H1 (cell line): ENCODE measurements at regions not wholly inside any gene's neighbourhood (a gene's known extent, or its start where the extent isn't known, plus 50 kb on each side); places are given as distances from the start of the nearest gene placed in this dataset.
A peak's percentile ranks its signal among the peaks of the same experiment; 100 is the strongest.

Experiments used
- CTCF ChIA-PET: fragments of 300-600 bp; sonication (Branson Sonifier 250); formaldehyde crosslinking; loops from one replicate; lab custom pipeline; 2021; ENCODE audit not compliant: partially characterized antibody; lab: Charles Lee
- POLR2A ChIA-PET: fragments of 300-600 bp; sonication (Branson Sonifier 250); formaldehyde crosslinking; loops from one replicate; lab custom pipeline; 2021; ENCODE audit warnings: inconsistent platforms; ENCODE audit not compliant: partially characterized antibody; lab: Charles Lee
- DNase-seq, 2 experiments: peaks; one replicate each; pipeline versions ENCODE4 v3.0.0 to v3.0.0-alpha.2; 2010 to 2022; ENCODE audit warnings: low spot score in 2 of 2, low read depth in 1 of 2, mixed read lengths in 1 of 2
- FAIRE-seq: peaks from 2 replicates; lab custom pipeline; 2011; peaks lifted over from hg19 to GRCh38; lab: Jason Lieb, UNC
- H2AFZ ChIP-seq: 2 replicates; pipeline ENCODE4 v1.8.1; 2012; ENCODE audit warnings: low read length, inconsistent platforms
- H2AK5ac ChIP-seq: 2 replicates; pipeline ENCODE4 v1.6.1; 2013; ENCODE audit warnings: low read depth, low read length
- H2BK120ac ChIP-seq: replicated peaks from 2 replicates; pipeline ENCODE3; 2013; ENCODE audit warnings: low read depth, low read length, inconsistent platforms
- H2BK12ac ChIP-seq: 2 replicates; pipeline ENCODE4 v1.6.1; 2013; ENCODE audit warnings: low read depth, low read length
- H2BK15ac ChIP-seq: 2 replicates; pipeline ENCODE4 v1.6.1; 2013; ENCODE audit warnings: low read length
- H2BK20ac ChIP-seq: 2 replicates; pipeline ENCODE4 v1.6.1; 2013; ENCODE audit warnings: low read length
- H2BK5ac ChIP-seq: 2 replicates; pipeline ENCODE4 v1.6.1; 2013; ENCODE audit warnings: low read depth, low read length
- H3K14ac ChIP-seq: 2 replicates; pipeline ENCODE4 v1.6.1; 2013; ENCODE audit warnings: inconsistent platforms; ENCODE audit not compliant: insufficient read length
- H3K18ac ChIP-seq: 2 replicates; pipeline ENCODE4 v1.6.1; 2013; ENCODE audit warnings: low read length; ENCODE audit errors: extremely low read depth
- H3K23ac ChIP-seq: 2 replicates; pipeline ENCODE4 v1.6.1; 2013; ENCODE audit warnings: inconsistent platforms; ENCODE audit not compliant: insufficient read length
- H3K23me2 ChIP-seq: 2 replicates; pipeline ENCODE4 v1.6.1; 2013; ENCODE audit warnings: low read depth, low read length
- H3K27ac ChIP-seq: 2 replicates; pipeline ENCODE4 v1.6.1; 2011; ENCODE audit warnings: low read depth, low read length, inconsistent platforms
- H3K27me3 ChIP-seq, 4 experiments: replicated peaks in 1 of 4; 1 replicate in 1 of 4; 2 replicates in 3 of 4; pipeline versions ENCODE4 v1.6.1 to v1.8.1; 2011 to 2013; ENCODE audit warnings: low read length in 3 of 4, mild to moderate bottlenecking in 3 of 4, inconsistent platforms in 2 of 4, mixed read lengths in 2 of 4, moderate library complexity in 1 of 4; ENCODE audit not compliant: control insufficient read depth in 3 of 4, insufficient read depth in 3 of 4; ENCODE audit errors: extremely low read depth in 1 of 4
- H3K36me3 ChIP-seq, 4 experiments: 2 replicates each; pipeline versions ENCODE4 v1.6.1 to v1.8.1; 2011 to 2013; ENCODE audit warnings: mild to moderate bottlenecking in 4 of 4, low read length in 3 of 4, moderate library complexity in 2 of 4, control low read depth in 1 of 4, inconsistent platforms in 1 of 4; ENCODE audit not compliant: insufficient read depth in 4 of 4, control insufficient read depth in 2 of 4
- H3K4ac ChIP-seq: replicated peaks from 2 replicates; pipeline ENCODE3; 2013; ENCODE audit warnings: low read length, low read depth, mixed read lengths, inconsistent platforms; ENCODE audit not compliant: insufficient read length
- H3K4me1 ChIP-seq, 4 experiments: replicated peaks in 1 of 4; 1 replicate in 1 of 4; 2 replicates in 3 of 4; pipeline versions ENCODE4 v1.6.1 to v1.8.1; 2011 to 2013; ENCODE audit warnings: low read length in 3 of 4, inconsistent platforms in 2 of 4, mixed read lengths in 1 of 4; ENCODE audit not compliant: insufficient read depth in 4 of 4, control insufficient read depth in 3 of 4
- H3K4me2 ChIP-seq, 2 experiments: 2 replicates each; pipeline versions ENCODE4 v1.6.1 to v1.8.1; 2011 to 2013; ENCODE audit warnings: low read depth in 2 of 2, low read length in 2 of 2, control low read depth in 1 of 2, inconsistent platforms in 1 of 2, mild to moderate bottlenecking in 1 of 2; ENCODE audit not compliant: insufficient read depth in 1 of 2
- H3K4me3 ChIP-seq, 4 experiments: fragments of 200-600, 300-600 bp in 1 of 4; sonication (generic), shearing (Covaris generic), sonication (Bioruptor Twin) in 1 of 4; 2 replicates each; pipeline versions ENCODE4 v1.5.1 to v1.8.1; 2011 to 2016; ENCODE audit warnings: low read length in 4 of 4, low read depth in 3 of 4, control low read depth in 2 of 4, inconsistent platforms in 2 of 4, mild to moderate bottlenecking in 2 of 4, mixed read lengths in 1 of 4, moderate library complexity in 1 of 4; ENCODE audit not compliant: insufficient read depth in 2 of 4; ENCODE audit errors: extremely low read depth in 1 of 4
- H3K56ac ChIP-seq: replicated peaks from 2 replicates; pipeline ENCODE3; 2013; ENCODE audit warnings: low read depth, mild to moderate bottlenecking, mixed read lengths, low read length, inconsistent platforms; ENCODE audit not compliant: insufficient read length
- H3K79me1 ChIP-seq: 2 replicates; pipeline ENCODE4 v1.6.1; 2013; ENCODE audit warnings: low read depth, low read length, control low read depth
- H3K79me2 ChIP-seq, 2 experiments: 2 replicates each; pipeline versions ENCODE4 v1.6.1 to v1.8.1; 2012 to 2013; ENCODE audit warnings: low read length in 2 of 2, mild to moderate bottlenecking in 2 of 2, inconsistent platforms in 1 of 2; ENCODE audit not compliant: insufficient read depth in 2 of 2, control insufficient read depth in 1 of 2
- H3K9ac ChIP-seq, 4 experiments: replicated peaks in 1 of 4; 1 replicate in 1 of 4; 2 replicates in 3 of 4; pipeline versions ENCODE4 v1.6.1 to v1.8.1; 2011 to 2013; ENCODE audit warnings: low read depth in 3 of 4, low read length in 3 of 4, control low read depth in 2 of 4, mild to moderate bottlenecking in 2 of 4, moderate library complexity in 2 of 4, inconsistent platforms in 1 of 4; ENCODE audit errors: extremely low read depth in 1 of 4
- H3K9me3 ChIP-seq, 2 experiments: 2 replicates each; pipeline versions ENCODE4 v1.6.1 to v1.8.1; 2012 to 2013; ENCODE audit warnings: mild to moderate bottlenecking in 2 of 2, moderate library complexity in 2 of 2, control low read depth in 1 of 2, inconsistent platforms in 1 of 2, low read depth in 1 of 2, low read length in 1 of 2, mixed read lengths in 1 of 2; ENCODE audit not compliant: insufficient read depth in 2 of 2
- H4K20me1 ChIP-seq, 2 experiments: replicated peaks in 1 of 2; 2 replicates each; pipeline versions ENCODE3 to v1.8.1; 2011 to 2013; ENCODE audit warnings: inconsistent platforms in 2 of 2, low read length in 2 of 2, mild to moderate bottlenecking in 1 of 2; ENCODE audit not compliant: insufficient read depth in 2 of 2, control insufficient read depth in 1 of 2
- H4K5ac ChIP-seq: 2 replicates; pipeline ENCODE4 v1.6.1; 2013; ENCODE audit warnings: low read length, low read depth, mixed read lengths, inconsistent platforms; ENCODE audit not compliant: insufficient read length
- H4K8ac ChIP-seq: 2 replicates; pipeline ENCODE4 v1.8.0; 2013; ENCODE audit warnings: mild to moderate bottlenecking, moderate library complexity, low read length, inconsistent platforms; ENCODE audit not compliant: insufficient read depth; ENCODE audit errors: extremely low read depth
- H4K91ac ChIP-seq: replicated peaks from 2 replicates; pipeline ENCODE3; 2013; ENCODE audit warnings: low read length, mixed read lengths, inconsistent platforms; ENCODE audit not compliant: insufficient read length
- ATF2 ChIP-seq: IDR thresholded peaks from 2 replicates; pipeline ENCODE4 v1.6.1; 2012; ENCODE audit warnings: low read length, inconsistent platforms
- BACH1 ChIP-seq: IDR thresholded peaks from 2 replicates; pipeline ENCODE4 v1.6.1; 2012; ENCODE audit warnings: low read length, improper control_type of control experiment
- EGR1 ChIP-seq: IDR thresholded peaks from 2 replicates; pipeline ENCODE4 v1.6.1; 2011; ENCODE audit warnings: low read depth, low read length, borderline replicate concordance
- NANOG ChIP-seq: IDR thresholded peaks from 2 replicates; pipeline ENCODE4 v1.6.1; 2011; ENCODE audit warnings: low read length, low read depth, mild to moderate bottlenecking, inconsistent platforms; ENCODE audit not compliant: insufficient read depth, poor library complexity, severe bottlenecking
- NRF1 ChIP-seq: IDR thresholded peaks from 2 replicates; pipeline ENCODE4 v1.6.1; 2011; ENCODE audit warnings: mild to moderate bottlenecking, low read depth, low read length, improper control_type of control experiment
- POU5F1 ChIP-seq: IDR thresholded peaks from 2 replicates; pipeline ENCODE4 v1.6.1; 2011; ENCODE audit warnings: low read depth, mild to moderate bottlenecking, low read length, moderate library complexity
- RXRA ChIP-seq: IDR thresholded peaks from 2 replicates; pipeline ENCODE4 v1.6.1; 2011; ENCODE audit warnings: low read depth, mild to moderate bottlenecking, low read length, moderate library complexity; ENCODE audit not compliant: insufficient read depth
- SP1 ChIP-seq: IDR thresholded peaks from 2 replicates; pipeline ENCODE4 v1.6.1; 2011; ENCODE audit warnings: low read depth, low read length
- SP2 ChIP-seq: IDR thresholded peaks from 2 replicates; pipeline ENCODE4 v1.6.1; 2012; ENCODE audit warnings: mild to moderate bottlenecking, low read length, inconsistent platforms
- SP4 ChIP-seq: IDR thresholded peaks from 2 replicates; pipeline ENCODE4 v1.6.1; 2012; ENCODE audit warnings: low read length, inconsistent platforms
- WGBS, 2 experiments: shearing (Covaris generic) in 1 of 2; methylation state at CpG; one replicate each; pipeline versions ENCODE4 v1.1.6 to v1.1.7; 2013 to 2015; ENCODE audit warnings: low lambda C conversion rate in 2 of 2, mixed read lengths in 2 of 2, inconsistent platforms in 1 of 2, low coverage in 1 of 2, missing lambda C conversion rate in 1 of 2; ENCODE audit not compliant: insufficient replicate concordance in 2 of 2, insufficient coverage in 1 of 2, insufficient read length in 1 of 2; ENCODE audit errors: extremely low coverage in 1 of 2, missing lambda C conversion rate in 1 of 2; 5-methylcytosine and 5-hydroxymethylcytosine counted together
- TF ChIP-seq, protein P1 (sequence below), 3 experiments: IDR thresholded peaks; 1 replicate in 2 of 3; 2 replicates in 1 of 3; pipeline versions ENCODE4 v1.5.1 to v1.6.1; 2011; ENCODE audit warnings: low read length in 3 of 3, mild to moderate bottlenecking in 3 of 3, inconsistent platforms in 2 of 3, low read depth in 1 of 3, moderate library complexity in 1 of 3; ENCODE audit not compliant: insufficient read depth in 1 of 3; ENCODE audit errors: control extremely low read depth in 1 of 3

- no peak overlapping the region for H3K4me2 ChIP-seq
- 87% methylated on average over 6 of the region's 6 CpGs; no CpG with 5 or more reads in 1 of the 2 experiments for WGBS, 2 experiments
- H3K79me2 ChIP-seq: no peaks in the 10 kb centered on the region
- H3K9me3 ChIP-seq: peaks cover 0 to 4% of the 10 kb centered on the region in 2 experiments; a peak in 1 of 4 replicates
- H3K4me3 ChIP-seq: no peak overlapping the region
- no peak overlapping the region for H3K56ac ChIP-seq
- no peaks in the 10 kb centered on the region for H3K36me3 ChIP-seq
- H4K91ac ChIP-seq: no peak overlapping the region
- ChIA-PET CTCF (interaction anchor here (1.0 to 2.7 kb wide), 3 partner anchors 135 to 683 kb away, joined by 3 to 7 read pairs (median 4); no protein-coding TSS in a partner anchor), POLR2A (no interaction called here)
- no peak overlapping the region for H2BK120ac ChIP-seq
- DNase-seq (no peak), FAIRE-seq (no peak)
- no peak overlapping the region for H4K8ac ChIP-seq
- no peak overlapping the region for H2BK20ac ChIP-seq
- H3K4ac ChIP-seq: no peak overlapping the region
- H2BK12ac ChIP-seq: no peak overlapping the region
- no peak overlapping the region; the same call in 1 of the 2 replicates for H2AFZ ChIP-seq
- no peak overlapping the region for H2BK5ac ChIP-seq
- peaks cover 0 to 7% (median 2%) of the 10 kb centered on the region in 4 experiments; a peak in 3 of 7 replicates for H3K4me1 ChIP-seq
- no peak overlapping the region for H2BK15ac ChIP-seq
- H3K23ac ChIP-seq: no peak overlapping the region
- no peak overlapping the region for H3K27ac ChIP-seq
- no peaks in the 10 kb centered on the region for H3K23me2 ChIP-seq
- no peaks in the 10 kb centered on the region for H3K79me1 ChIP-seq
- no peak overlapping the region for H3K9ac ChIP-seq
- H2AK5ac ChIP-seq: no peak overlapping the region
- peak overlapping the region; percentile 21; the same call in 1 of the 2 replicates for H3K18ac ChIP-seq
- no peaks in the 10 kb centered on the region for H4K20me1 ChIP-seq
- peaks cover 0 to 1% (median 0%) of the 10 kb centered on the region in 4 experiments; a peak in 1 of 7 replicates for H3K27me3 ChIP-seq
- H3K14ac ChIP-seq: no peak overlapping the region
- no peak overlapping the region for H4K5ac ChIP-seq
- TF ChIP-seq SP1: no peak
- no peak for TF ChIP-seq SP2
- no peak for TF ChIP-seq EGR1
- no peak for TF ChIP-seq SP4
- TF ChIP-seq, protein P1, sequence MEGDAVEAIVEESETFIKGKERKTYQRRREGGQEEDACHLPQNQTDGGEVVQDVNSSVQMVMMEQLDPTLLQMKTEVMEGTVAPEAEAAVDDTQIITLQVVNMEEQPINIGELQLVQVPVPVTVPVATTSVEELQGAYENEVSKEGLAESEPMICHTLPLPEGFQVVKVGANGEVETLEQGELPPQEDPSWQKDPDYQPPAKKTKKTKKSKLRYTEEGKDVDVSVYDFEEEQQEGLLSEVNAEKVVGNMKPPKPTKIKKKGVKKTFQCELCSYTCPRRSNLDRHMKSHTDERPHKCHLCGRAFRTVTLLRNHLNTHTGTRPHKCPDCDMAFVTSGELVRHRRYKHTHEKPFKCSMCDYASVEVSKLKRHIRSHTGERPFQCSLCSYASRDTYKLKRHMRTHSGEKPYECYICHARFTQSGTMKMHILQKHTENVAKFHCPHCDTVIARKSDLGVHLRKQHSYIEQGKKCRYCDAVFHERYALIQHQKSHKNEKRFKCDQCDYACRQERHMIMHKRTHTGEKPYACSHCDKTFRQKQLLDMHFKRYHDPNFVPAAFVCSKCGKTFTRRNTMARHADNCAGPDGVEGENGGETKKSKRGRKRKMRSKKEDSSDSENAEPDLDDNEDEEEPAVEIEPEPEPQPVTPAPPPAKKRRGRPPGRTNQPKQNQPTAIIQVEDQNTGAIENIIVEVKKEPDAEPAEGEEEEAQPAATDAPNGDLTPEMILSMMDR (IDR thresholded peaks at IDR 0.05; ENCODE audit: control extremely low read depth in 1 of 3, insufficient read depth in 1 of 3, low read depth in 1 of 3, low read length in 3 of 3): no peak
- TF ChIP-seq NANOG: no peak
- TF ChIP-seq NRF1: no peak
- TF ChIP-seq POU5F1: no peak
- no peak for TF ChIP-seq BACH1
- no peak for TF ChIP-seq ATF2
- TF ChIP-seq RXRA: no peak
Observed at GRCh38 chr14:96987086-96987474, 189.9 kb downstream of the VRK1 start.
